ENCODE measurements at regions not wholly inside any gene's neighbourhood (a gene's known extent, or its start where the extent isn't known, plus 50 kb on each side); places are given as distances from the start of the nearest gene placed in this dataset.

GRCh38 chr10:130244928-130245495 is 108.8 kb downstream of the GLRX3 start:
- DNase-seq (ENCODE audit: insufficient read length, low spot score) (no peak), FAIRE-seq (no peak)
- TF ChIP-seq, protein P1, sequence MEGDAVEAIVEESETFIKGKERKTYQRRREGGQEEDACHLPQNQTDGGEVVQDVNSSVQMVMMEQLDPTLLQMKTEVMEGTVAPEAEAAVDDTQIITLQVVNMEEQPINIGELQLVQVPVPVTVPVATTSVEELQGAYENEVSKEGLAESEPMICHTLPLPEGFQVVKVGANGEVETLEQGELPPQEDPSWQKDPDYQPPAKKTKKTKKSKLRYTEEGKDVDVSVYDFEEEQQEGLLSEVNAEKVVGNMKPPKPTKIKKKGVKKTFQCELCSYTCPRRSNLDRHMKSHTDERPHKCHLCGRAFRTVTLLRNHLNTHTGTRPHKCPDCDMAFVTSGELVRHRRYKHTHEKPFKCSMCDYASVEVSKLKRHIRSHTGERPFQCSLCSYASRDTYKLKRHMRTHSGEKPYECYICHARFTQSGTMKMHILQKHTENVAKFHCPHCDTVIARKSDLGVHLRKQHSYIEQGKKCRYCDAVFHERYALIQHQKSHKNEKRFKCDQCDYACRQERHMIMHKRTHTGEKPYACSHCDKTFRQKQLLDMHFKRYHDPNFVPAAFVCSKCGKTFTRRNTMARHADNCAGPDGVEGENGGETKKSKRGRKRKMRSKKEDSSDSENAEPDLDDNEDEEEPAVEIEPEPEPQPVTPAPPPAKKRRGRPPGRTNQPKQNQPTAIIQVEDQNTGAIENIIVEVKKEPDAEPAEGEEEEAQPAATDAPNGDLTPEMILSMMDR (IDR thresholded peaks at IDR 0.05; ENCODE audit: insufficient read depth, missing control alignments) = no peak

DNA sequence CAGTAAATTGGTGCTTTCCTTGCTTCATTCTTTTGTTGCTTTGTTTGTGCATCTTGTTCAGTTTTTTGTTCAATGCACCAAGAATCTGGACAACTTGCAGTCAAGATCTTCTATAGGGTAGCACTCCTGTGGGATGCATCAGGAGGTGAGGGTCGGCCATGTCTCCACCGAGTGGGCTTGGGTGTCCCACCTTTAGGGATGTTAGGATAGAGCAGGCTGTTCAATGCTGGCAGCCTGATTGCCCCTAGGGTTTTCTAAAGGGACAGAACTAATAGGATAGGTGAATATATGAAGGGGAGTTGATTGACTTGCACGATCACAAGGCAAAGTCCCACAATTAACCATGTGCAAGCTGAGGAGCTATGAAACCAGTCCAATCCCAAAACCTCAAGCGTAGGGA is 109.9 kb downstream of the GLRX3 start:
- no peak for DNase-seq (ENCODE audit: insufficient read length, low spot score)
- TF ChIP-seq, protein P1 (IDR thresholded peaks at IDR 0.05; ENCODE audit: insufficient read depth, missing control alignments) = no peak
- no peak for FAIRE-seq

DNA sequence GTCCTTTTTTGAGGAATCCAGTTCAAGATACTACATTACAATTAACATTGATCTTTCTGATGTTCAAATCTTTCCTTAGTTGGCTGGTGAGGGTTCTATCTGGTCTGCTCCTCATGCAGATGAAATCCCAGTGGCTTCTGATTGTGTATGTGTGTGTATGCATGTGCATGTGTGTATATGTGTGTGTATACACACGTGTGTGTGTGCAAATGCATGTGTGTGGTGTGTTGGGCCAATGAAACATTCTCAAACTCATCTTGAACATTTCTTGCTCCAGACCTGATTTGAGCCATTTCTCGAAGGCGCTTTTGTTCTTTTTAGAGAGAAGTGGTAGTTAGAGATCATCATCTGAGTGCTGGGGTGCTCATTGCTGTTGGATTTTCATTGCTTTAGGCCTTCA is 113.9 kb downstream of the GLRX3 start:
- TF ChIP-seq, protein P1 (IDR thresholded peaks at IDR 0.05; ENCODE audit: insufficient read depth, missing control alignments) = no peak
- FAIRE-seq (no peak), DNase-seq (ENCODE audit: insufficient read length, low spot score) (no peak)

DNA sequence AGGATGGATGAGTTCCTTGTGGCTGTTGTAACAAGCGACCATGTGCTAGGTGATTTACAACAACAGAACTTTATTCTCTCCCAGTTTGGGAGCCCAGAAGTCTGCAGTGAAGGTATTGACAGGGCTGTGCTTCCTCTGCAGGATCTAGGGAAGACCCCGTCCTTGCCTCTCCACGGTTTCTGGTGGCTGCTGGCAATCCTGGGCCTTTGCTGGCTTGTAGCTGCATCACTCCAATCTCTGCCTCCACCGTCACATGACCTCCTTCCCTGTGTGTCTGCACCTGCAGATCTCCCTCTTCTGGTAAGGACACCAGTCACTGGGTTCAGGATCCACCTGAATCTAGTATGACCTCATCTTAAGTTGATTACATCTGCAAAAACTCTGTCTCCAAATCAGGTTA is 115.6 kb downstream of the GLRX3 start:
- DNase-seq (ENCODE audit: insufficient read length, low spot score) = no peak
- no peak for FAIRE-seq
- TF ChIP-seq, protein P1 (IDR thresholded peaks at IDR 0.05; ENCODE audit: insufficient read depth, missing control alignments) = no peak

GRCh38 chr10:130254243-130254642 is 118.1 kb downstream of the GLRX3 start:
- TF ChIP-seq, protein P1 (IDR thresholded peaks at IDR 0.05; ENCODE audit: insufficient read depth, missing control alignments) = no peak
- DNase-seq (ENCODE audit: insufficient read length, low spot score) (no peak), FAIRE-seq (no peak)

DNA sequence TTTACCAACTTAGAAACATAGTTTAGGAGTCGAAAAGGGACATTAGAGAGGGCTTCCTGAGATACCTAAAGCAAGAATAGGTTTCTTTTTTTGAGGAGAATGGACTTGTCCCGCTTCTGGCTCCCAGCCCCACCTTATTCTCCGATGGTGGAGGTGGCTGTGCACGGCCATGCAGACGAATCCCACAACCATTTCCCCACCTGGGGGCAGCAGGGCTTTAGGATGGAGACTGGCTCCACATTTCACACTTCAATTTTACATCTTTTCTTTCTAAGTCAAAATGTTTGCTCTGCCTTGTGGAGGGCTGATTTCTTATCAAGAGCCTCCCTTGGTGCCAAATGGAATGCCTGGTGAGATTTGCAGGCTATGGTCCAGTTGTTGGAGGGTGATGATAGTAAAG is 118.5 kb downstream of the GLRX3 start:
- DNase-seq (ENCODE audit: insufficient read length, low spot score) (no peak), FAIRE-seq (no peak)
- TF ChIP-seq, protein P1 (IDR thresholded peaks at IDR 0.05; ENCODE audit: insufficient read depth, missing control alignments) = no peak

GRCh38 chr10:130255777-130256176 is 119.6 kb downstream of the GLRX3 start:
- DNase-seq (ENCODE audit: insufficient read length, low spot score) = no peak
- FAIRE-seq = no peak
- TF ChIP-seq, protein P1 (IDR thresholded peaks at IDR 0.05; ENCODE audit: insufficient read depth, missing control alignments) = no peak

Data from D721Med (cell line).